GM23338 (cell line): ENCODE measurements at regions not wholly inside any gene's neighbourhood (a gene's known extent, or its start where the extent isn't known, plus 50 kb on each side); places are given as distances from the start of the nearest gene placed in this dataset.

Experiments used
- ATAC-seq: fragments of 200-7000 bp; cut with Tn5 transposase; 3 replicates; pipeline ENCODE4 v1.9.1; 2020
- DNase-seq: peaks from one replicate; pipeline ENCODE4 v3.0.0-alpha.2; 2015; ENCODE audit warnings: low spot score
- H2AFZ ChIP-seq: fragments of 200-600 bp; sonication (generic); 2 replicates; pipeline ENCODE4 v1.8.0; 2016; ENCODE audit warnings: antibody characterized with exemption, mild to moderate bottlenecking, moderate library complexity
- H3F3A ChIP-seq: fragments of 200-600 bp; sonication (generic); replicated peaks from 2 replicates; pipeline ENCODE4 v1.8.0; 2017; ENCODE audit warnings: antibody characterized with exemption, mixed run types, low read depth
- H3K27ac ChIP-seq: fragments of 200-600 bp; sonication (generic); 2 replicates; pipeline ENCODE4 v1.6.1; 2016; ENCODE audit warnings: low read depth
- H3K27me3 ChIP-seq: fragments of 200-600 bp; sonication (generic); 2 replicates; pipeline ENCODE4 v1.8.0; 2016; ENCODE audit warnings: mild to moderate bottlenecking, mixed run types, moderate library complexity; ENCODE audit not compliant: insufficient read depth
- H3K36me3 ChIP-seq: fragments of 200-600 bp; sonication (generic); 2 replicates; pipeline ENCODE4 v1.8.0; 2016; ENCODE audit warnings: mild to moderate bottlenecking; ENCODE audit not compliant: insufficient read depth
- H3K4me1 ChIP-seq: fragments of 200-600 bp; sonication (generic); 2 replicates; pipeline ENCODE4 v1.8.0; 2016; ENCODE audit warnings: mild to moderate bottlenecking, moderate library complexity; ENCODE audit not compliant: insufficient read depth
- H3K4me2 ChIP-seq: fragments of 200-600 bp; sonication (generic); 2 replicates; pipeline ENCODE4 v1.7.1; 2017; ENCODE audit warnings: mixed run types
- H3K4me3 ChIP-seq: fragments of 200-600 bp; sonication (generic); 2 replicates; pipeline ENCODE4 v1.6.1; 2016; ENCODE audit warnings: mixed run types
- H3K79me2 ChIP-seq: fragments of 200-600 bp; sonication (generic); replicated peaks from 2 replicates; pipeline ENCODE4 v1.8.0; 2017; ENCODE audit warnings: mild to moderate bottlenecking; ENCODE audit not compliant: insufficient read depth
- H3K9me2 ChIP-seq: fragments of 200-600 bp; sonication (generic); 2 replicates; pipeline ENCODE4 v1.8.0; 2017; ENCODE audit not compliant: insufficient read depth
- H4K20me1 ChIP-seq: fragments of 200-600 bp; sonication (generic); replicated peaks from 2 replicates; pipeline ENCODE4 v1.8.0; 2017; ENCODE audit warnings: mild to moderate bottlenecking; ENCODE audit not compliant: insufficient read depth
- H3K27ac Mint-ChIP-seq: 2 replicates; pipeline ENCODE4 v1.8.0; 2020; ENCODE audit warnings: inconsistent platforms, mild to moderate bottlenecking, moderate library complexity, mixed read lengths
- H3K27me3 Mint-ChIP-seq: 3 replicates; pipeline ENCODE4 v1.8.0; 2022; ENCODE audit warnings: low read depth, mild to moderate bottlenecking, moderate library complexity, mixed read lengths, inconsistent platforms; ENCODE audit not compliant: insufficient read depth, poor library complexity
- H3K36me3 Mint-ChIP-seq: 3 replicates; pipeline ENCODE4 v1.8.0; 2021; ENCODE audit warnings: low read depth, mild to moderate bottlenecking, inconsistent platforms, moderate library complexity, mixed read lengths
- H3K4me1 Mint-ChIP-seq: 3 replicates; pipeline ENCODE4 v1.8.0; 2020; ENCODE audit warnings: mild to moderate bottlenecking, inconsistent platforms, mixed read lengths
- H3K4me3 Mint-ChIP-seq: 3 replicates; pipeline ENCODE4 v1.8.0; 2021; ENCODE audit warnings: moderate library complexity, mild to moderate bottlenecking, inconsistent platforms, mixed read lengths
- H3K9me3 Mint-ChIP-seq: 3 replicates; pipeline ENCODE4 v1.8.0; 2020; ENCODE audit warnings: moderate library complexity, mild to moderate bottlenecking, inconsistent platforms, mixed read lengths
- CREB1 ChIP-seq: fragments of 250-450 bp; sonication (Bioruptor Pico); IDR thresholded peaks from 2 replicates; pipeline ENCODE4 v1.5.0; 2020; ENCODE audit warnings: low read depth, mild to moderate bottlenecking, moderate library complexity
- EZH2 ChIP-seq: fragments of 200-600 bp; sonication (generic); IDR thresholded peaks from one replicate; pipeline ENCODE4 v1.8.0; 2017; ENCODE audit warnings: antibody characterized with exemption, mild to moderate bottlenecking, low read depth; ENCODE audit not compliant: unreplicated experiment
- EZH2phosphoT487 ChIP-seq: fragments of 200-600 bp; sonication (generic); IDR thresholded peaks from one replicate; pipeline ENCODE4 v1.8.1; 2018; ENCODE audit warnings: antibody characterized with exemption; ENCODE audit not compliant: unreplicated experiment
- JUNB ChIP-seq: IDR thresholded peaks from one replicate; pipeline ENCODE4 v1.6.1; 2016; ENCODE audit warnings: antibody characterized with exemption; ENCODE audit not compliant: unreplicated experiment
- NANOG ChIP-seq: IDR thresholded peaks from 2 replicates; pipeline ENCODE4 v1.6.1; 2016; ENCODE audit warnings: antibody characterized with exemption, borderline replicate concordance
- POLR2AphosphoS5 ChIP-seq: IDR thresholded peaks from 2 replicates; pipeline ENCODE4 v1.6.1; 2016; ENCODE audit warnings: antibody characterized with exemption, low read depth
- REST ChIP-seq: IDR thresholded peaks from one replicate; pipeline ENCODE4 v1.6.1; 2018; ENCODE audit warnings: antibody characterized with exemption; ENCODE audit not compliant: unreplicated experiment
- STAT1 ChIP-seq: IDR thresholded peaks from one replicate; pipeline ENCODE4 v1.6.1; 2016; ENCODE audit warnings: antibody characterized with exemption; ENCODE audit not compliant: unreplicated experiment
- ZNF114 ChIP-seq: fragments of 250-450 bp; sonication (Bioruptor Pico); IDR thresholded peaks from 2 replicates; pipeline ENCODE4 v1.5.0; 2020; ENCODE audit warnings: mild to moderate bottlenecking, moderate library complexity
- ZNF331 ChIP-seq: fragments of 250-450 bp; sonication (Bioruptor Pico); IDR thresholded peaks from 2 replicates; pipeline ENCODE4 v1.5.0; 2020; ENCODE audit warnings: low read depth, mild to moderate bottlenecking, moderate library complexity
- TF ChIP-seq, protein P1 (sequence below), 2 experiments: fragments of 200-600 bp in 1 of 2; sonication (generic) in 1 of 2; conservative IDR thresholded peaks; 2 replicates each; pipeline versions ENCODE4 v1.5.1 to v1.6.1; 2016 to 2017; ENCODE audit warnings: antibody characterized with exemption in 2 of 2, low read depth in 2 of 2, mild to moderate bottlenecking in 2 of 2, moderate library complexity in 1 of 2
- TF ChIP-seq, protein P2 (sequence below): fragments of 250-450 bp; sonication (Bioruptor Pico); IDR thresholded peaks from 2 replicates; pipeline ENCODE4 v1.5.0; 2020; ENCODE audit warnings: mild to moderate bottlenecking, moderate library complexity

DNA sequence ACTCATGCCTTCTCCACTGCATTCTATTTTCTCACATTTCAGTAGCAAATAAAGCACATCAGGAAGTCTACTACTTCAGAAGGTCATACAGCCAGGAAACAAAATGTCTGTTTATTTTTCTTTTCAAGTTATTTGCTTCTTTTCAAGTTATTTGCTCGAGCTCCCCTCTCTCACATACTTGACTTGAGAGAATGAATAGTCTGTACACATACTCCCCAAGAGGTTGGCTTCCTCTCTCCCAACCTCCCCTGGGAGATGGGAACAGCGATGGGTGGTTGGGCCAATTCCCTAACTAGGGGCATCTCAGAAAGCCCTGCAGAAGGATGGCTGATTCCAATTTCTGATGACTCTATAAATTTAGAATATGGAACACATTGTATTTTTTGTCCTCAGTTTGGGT, 64.7 kb upstream of the PTPN13 start (continued):
- TF ChIP-seq, protein P1, sequence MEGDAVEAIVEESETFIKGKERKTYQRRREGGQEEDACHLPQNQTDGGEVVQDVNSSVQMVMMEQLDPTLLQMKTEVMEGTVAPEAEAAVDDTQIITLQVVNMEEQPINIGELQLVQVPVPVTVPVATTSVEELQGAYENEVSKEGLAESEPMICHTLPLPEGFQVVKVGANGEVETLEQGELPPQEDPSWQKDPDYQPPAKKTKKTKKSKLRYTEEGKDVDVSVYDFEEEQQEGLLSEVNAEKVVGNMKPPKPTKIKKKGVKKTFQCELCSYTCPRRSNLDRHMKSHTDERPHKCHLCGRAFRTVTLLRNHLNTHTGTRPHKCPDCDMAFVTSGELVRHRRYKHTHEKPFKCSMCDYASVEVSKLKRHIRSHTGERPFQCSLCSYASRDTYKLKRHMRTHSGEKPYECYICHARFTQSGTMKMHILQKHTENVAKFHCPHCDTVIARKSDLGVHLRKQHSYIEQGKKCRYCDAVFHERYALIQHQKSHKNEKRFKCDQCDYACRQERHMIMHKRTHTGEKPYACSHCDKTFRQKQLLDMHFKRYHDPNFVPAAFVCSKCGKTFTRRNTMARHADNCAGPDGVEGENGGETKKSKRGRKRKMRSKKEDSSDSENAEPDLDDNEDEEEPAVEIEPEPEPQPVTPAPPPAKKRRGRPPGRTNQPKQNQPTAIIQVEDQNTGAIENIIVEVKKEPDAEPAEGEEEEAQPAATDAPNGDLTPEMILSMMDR (conservative IDR thresholded peaks at IDR 0.05; ENCODE audit: low read depth in 2 of 2) = no peak
- TF ChIP-seq EZH2 (no peak), CREB1 (CRISPR knock-in tag) (no peak), ZNF114 (no peak), STAT1 (no peak), POLR2AphosphoS5 (no peak)

GRCh38 chr4:86530183-86530582, 63.9 kb upstream of the PTPN13 start:
- Histone ChIP-seq H3K4me2 (no peak overlapping the region), H3K9me2 (peaks cover 21% of the 10 kb centered on the region), H4K20me1 (no peaks in the 10 kb centered on the region), H3K4me3 (no peak overlapping the region), H3K36me3 (no peaks in the 10 kb centered on the region), H3K27me3 (no peaks in the 10 kb centered on the region), H3F3A (no peaks in the 10 kb centered on the region), H3K27ac (no peak overlapping the region), H3K79me2 (no peaks in the 10 kb centered on the region), H2AFZ (no peak overlapping the region), H3K4me1 (no peaks in the 10 kb centered on the region)
- TF ChIP-seq POLR2AphosphoS5 (no peak), EZH2phosphoT487 (no peak), REST (no peak), ZNF114 (no peak), JUNB (no peak), NANOG (no peak), ZNF331 (CRISPR knock-in tag) (no peak), CREB1 (CRISPR knock-in tag) (no peak)
- TF ChIP-seq, protein P2, sequence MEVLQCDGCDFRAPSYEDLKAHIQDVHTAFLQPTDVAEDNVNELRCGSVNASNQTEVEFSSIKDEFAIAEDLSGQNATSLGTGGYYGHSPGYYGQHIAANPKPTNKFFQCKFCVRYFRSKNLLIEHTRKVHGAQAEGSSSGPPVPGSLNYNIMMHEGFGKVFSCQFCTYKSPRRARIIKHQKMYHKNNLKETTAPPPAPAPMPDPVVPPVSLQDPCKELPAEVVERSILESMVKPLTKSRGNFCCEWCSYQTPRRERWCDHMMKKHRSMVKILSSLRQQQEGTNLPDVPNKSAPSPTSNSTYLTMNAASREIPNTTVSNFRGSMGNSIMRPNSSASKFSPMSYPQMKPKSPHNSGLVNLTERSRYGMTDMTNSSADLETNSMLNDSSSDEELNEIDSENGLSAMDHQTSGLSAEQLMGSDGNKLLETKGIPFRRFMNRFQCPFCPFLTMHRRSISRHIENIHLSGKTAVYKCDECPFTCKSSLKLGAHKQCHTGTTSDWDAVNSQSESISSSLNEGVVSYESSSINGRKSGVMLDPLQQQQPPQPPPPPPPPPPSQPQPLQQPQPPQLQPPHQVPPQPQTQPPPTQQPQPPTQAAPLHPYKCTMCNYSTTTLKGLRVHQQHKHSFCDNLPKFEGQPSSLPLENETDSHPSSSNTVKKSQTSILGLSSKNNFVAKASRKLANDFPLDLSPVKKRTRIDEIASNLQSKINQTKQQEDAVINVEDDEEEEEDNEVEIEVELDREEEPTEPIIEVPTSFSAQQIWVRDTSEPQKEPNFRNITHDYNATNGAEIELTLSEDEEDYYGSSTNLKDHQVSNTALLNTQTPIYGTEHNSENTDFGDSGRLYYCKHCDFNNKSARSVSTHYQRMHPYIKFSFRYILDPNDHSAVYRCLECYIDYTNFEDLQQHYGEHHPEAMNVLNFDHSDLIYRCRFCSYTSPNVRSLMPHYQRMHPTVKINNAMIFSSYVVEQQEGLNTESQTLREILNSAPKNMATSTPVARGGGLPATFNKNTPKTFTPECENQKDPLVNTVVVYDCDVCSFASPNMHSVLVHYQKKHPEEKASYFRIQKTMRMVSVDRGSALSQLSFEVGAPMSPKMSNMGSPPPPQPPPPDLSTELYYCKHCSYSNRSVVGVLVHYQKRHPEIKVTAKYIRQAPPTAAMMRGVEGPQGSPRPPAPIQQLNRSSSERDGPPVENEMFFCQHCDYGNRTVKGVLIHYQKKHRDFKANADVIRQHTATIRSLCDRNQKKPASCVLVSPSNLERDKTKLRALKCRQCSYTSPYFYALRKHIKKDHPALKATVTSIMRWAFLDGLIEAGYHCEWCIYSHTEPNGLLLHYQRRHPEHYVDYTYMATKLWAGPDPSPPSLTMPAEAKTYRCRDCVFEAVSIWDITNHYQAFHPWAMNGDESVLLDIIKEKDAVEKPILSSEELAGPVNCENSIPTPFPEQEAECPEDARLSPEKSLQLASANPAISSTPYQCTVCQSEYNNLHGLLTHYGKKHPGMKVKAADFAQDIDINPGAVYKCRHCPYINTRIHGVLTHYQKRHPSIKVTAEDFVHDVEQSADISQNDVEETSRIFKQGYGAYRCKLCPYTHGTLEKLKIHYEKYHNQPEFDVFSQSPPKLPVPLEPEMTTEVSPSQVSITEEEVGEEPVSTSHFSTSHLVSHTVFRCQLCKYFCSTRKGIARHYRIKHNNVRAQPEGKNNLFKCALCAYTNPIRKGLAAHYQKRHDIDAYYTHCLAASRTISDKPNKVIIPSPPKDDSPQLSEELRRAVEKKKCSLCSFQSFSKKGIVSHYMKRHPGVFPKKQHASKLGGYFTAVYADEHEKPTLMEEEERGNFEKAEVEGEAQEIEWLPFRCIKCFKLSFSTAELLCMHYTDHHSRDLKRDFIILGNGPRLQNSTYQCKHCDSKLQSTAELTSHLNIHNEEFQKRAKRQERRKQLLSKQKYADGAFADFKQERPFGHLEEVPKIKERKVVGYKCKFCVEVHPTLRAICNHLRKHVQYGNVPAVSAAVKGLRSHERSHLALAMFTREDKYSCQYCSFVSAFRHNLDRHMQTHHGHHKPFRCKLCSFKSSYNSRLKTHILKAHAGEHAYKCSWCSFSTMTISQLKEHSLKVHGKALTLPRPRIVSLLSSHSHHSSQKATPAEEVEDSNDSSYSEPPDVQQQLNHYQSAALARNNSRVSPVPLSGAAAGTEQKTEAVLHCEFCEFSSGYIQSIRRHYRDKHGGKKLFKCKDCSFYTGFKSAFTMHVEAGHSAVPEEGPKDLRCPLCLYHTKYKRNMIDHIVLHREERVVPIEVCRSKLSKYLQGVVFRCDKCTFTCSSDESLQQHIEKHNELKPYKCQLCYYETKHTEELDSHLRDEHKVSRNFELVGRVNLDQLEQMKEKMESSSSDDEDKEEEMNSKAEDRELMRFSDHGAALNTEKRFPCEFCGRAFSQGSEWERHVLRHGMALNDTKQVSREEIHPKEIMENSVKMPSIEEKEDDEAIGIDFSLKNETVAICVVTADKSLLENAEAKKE (CRISPR knock-in tag) = no peak
- TF ChIP-seq, protein P1 (conservative IDR thresholded peaks at IDR 0.05; ENCODE audit: low read depth in 2 of 2) = no peak
- H3K27me3 Mint-ChIP-seq = no peaks in the 10 kb centered on the region
- H3K4me1 Mint-ChIP-seq = no peaks in the 10 kb centered on the region
- H3K27ac Mint-ChIP-seq = no peak overlapping the region
- H3K4me3 Mint-ChIP-seq = no peak overlapping the region
- ATAC-seq = no peak
- no peak for DNase-seq
- no peaks in the 10 kb centered on the region; the same call in 2 of the 3 replicates for H3K36me3 Mint-ChIP-seq
- H3K9me3 Mint-ChIP-seq = no peaks in the 10 kb centered on the region
